Left lobe of liver (tissue), 2 donors: ENCODE measurements at regions not wholly inside any gene's neighbourhood (a gene's known extent, or its start where the extent isn't known, plus 50 kb on each side); places are given as distances from the start of the nearest gene placed in this dataset.
"Not testable (repeated sequence)": the region's sequence is repeated elsewhere in the genome, so short reads cannot be mapped to it uniquely, and the experiment has no call there.

Experiments
- ATAC-seq: fragments of 200-7000 bp; cut with Tn5 transposase; one replicate; pipeline ENCODE4 v1.9.1; 2020; ENCODE audit warnings: mild to moderate bottlenecking, moderate library complexity
- DNase-seq: peaks from one replicate; pipeline ENCODE4 v3.0.0-alpha.2; 2020; ENCODE audit warnings: low spot score
- donor health status: DM: no; HTN: no; CAD: no; lungs with moderate emphysema.
- donor health status: DM: no; HTN: yes; CAD: no.

GRCh38 chr17:72463287-72464102 is 342.7 kb downstream of the SOX9 start:
- DNase-seq (no peak), ATAC-seq (no peak)

GRCh38 chr17:72464221-72464620 is 343.4 kb downstream of the SOX9 start:
- not testable (repeated sequence) for ATAC-seq, DNase-seq

GRCh38 chr17:72465191-72466024 is 344.6 kb downstream of the SOX9 start:
- ATAC-seq (no peak), DNase-seq (no peak)

GRCh38 chr17:72466199-72466598 is 345.4 kb downstream of the SOX9 start:
- ATAC-seq: no peak
- DNase-seq: no peak

- ATAC-seq (no peak), DNase-seq (no peak)
Observed at GRCh38 chr17:72466606-72467005, 345.8 kb downstream of the SOX9 start.

- DNase-seq (no peak), ATAC-seq (no peak)
Observed at GRCh38 chr17:72467841-72468653, 347.2 kb downstream of the SOX9 start.

GRCh38 chr17:72468841-72469240 is 348.0 kb downstream of the SOX9 start:
- ATAC-seq (no peak), DNase-seq (no peak)

- ATAC-seq (no peak), DNase-seq (no peak)
Observed at GRCh38 chr17:72470121-72470705, 349.4 kb downstream of the SOX9 start.

GRCh38 chr17:72470734-72471133 is 349.9 kb downstream of the SOX9 start:
- ATAC-seq (no peak), DNase-seq (no peak)

- ATAC-seq (no peak), DNase-seq (no peak)
Observed at GRCh38 chr17:72471296-72471695, 350.5 kb downstream of the SOX9 start.

GRCh38 chr17:72472106-72472505 is 351.3 kb downstream of the SOX9 start:
- ATAC-seq: no peak
- no peak for DNase-seq

- ATAC-seq, DNase-seq: not testable (repeated sequence)
Observed at GRCh38 chr17:72472853-72473390, 352.1 kb downstream of the SOX9 start.

GRCh38 chr17:72474243-72474642 is 353.4 kb downstream of the SOX9 start:
- ATAC-seq: no peak
- DNase-seq: no peak

- DNase-seq (no peak), ATAC-seq (no peak)
Observed at GRCh38 chr17:72474719-72475477, 354.1 kb downstream of the SOX9 start.

- no peak for ATAC-seq
- DNase-seq: no peak
Observed at GRCh38 chr17:72476134-72476533, 355.3 kb downstream of the SOX9 start.

GRCh38 chr17:72476575-72476986 is 355.8 kb downstream of the SOX9 start:
- ATAC-seq (no peak), DNase-seq (no peak)

- ATAC-seq (no peak), DNase-seq (no peak)
Observed at GRCh38 chr17:72477491-72477890, 356.7 kb downstream of the SOX9 start.

- no peak for ATAC-seq
- DNase-seq: no peak
Observed at GRCh38 chr17:72479113-72479512, 358.3 kb downstream of the SOX9 start.

- ATAC-seq: no peak
- no peak for DNase-seq
Observed at GRCh38 chr17:72481572-72481971, 360.8 kb downstream of the SOX9 start.

- DNase-seq: no peak
- ATAC-seq: no peak
Observed at GRCh38 chr17:72485596-72485995, 364.8 kb downstream of the SOX9 start.
